Natural killer cell treated with Interleukin-12 subunit alpha and Interleukin-12 subunit beta and Interleukin-15 and Interleukin-18, amount 100 ng/mL, for 72 hours (primary cell): ENCODE measurements at regions not wholly inside any gene's neighbourhood (a gene's known extent, or its start where the extent isn't known, plus 50 kb on each side); places are given as distances from the start of the nearest gene placed in this dataset.

Experiments used
- ATAC-seq, 2 donors: fragments of 150-1000 bp; cut with Tn5 transposase in 1 of 2; sonication (Bioruptor Pico), chemical (Tn5 transposase) in 1 of 2; 2 replicates each; pipeline ENCODE4 v1.10.0; 2021
- DNase-seq: peaks from one replicate; pipeline ENCODE4 v3.0.0; 2022; ENCODE audit warnings: low spot score
- H3K27ac Mint-ChIP-seq, 2 donors: 1 replicate in 1 of 2; 2 replicates in 1 of 2; pipeline ENCODE4 v1.8.0; 2022; ENCODE audit warnings: mixed read lengths in 2 of 2, mild to moderate bottlenecking in 1 of 2, moderate library complexity in 1 of 2
- H3K27me3 Mint-ChIP-seq, 2 donors: 1 replicate in 1 of 2; 2 replicates in 1 of 2; pipeline ENCODE4 v1.8.0; 2022; ENCODE audit warnings: mixed read lengths in 2 of 2
- H3K36me3 Mint-ChIP-seq: one replicate; pipeline ENCODE4 v1.8.0; 2022; ENCODE audit warnings: mixed read lengths
- H3K4me1 Mint-ChIP-seq, 2 donors: 1 replicate in 1 of 2; 2 replicates in 1 of 2; pipeline ENCODE4 v1.8.0; 2022; ENCODE audit warnings: low read depth in 2 of 2, mixed read lengths in 2 of 2, mild to moderate bottlenecking in 1 of 2
- H3K4me3 Mint-ChIP-seq: one replicate; pipeline ENCODE4 v1.8.0; 2022; ENCODE audit warnings: mixed read lengths
- H3K9me3 Mint-ChIP-seq: 2 replicates; pipeline ENCODE4 v1.8.0; 2022; ENCODE audit warnings: mixed read lengths

- H3K27ac Mint-ChIP-seq: no peak overlapping the region
- no peaks in the 10 kb centered on the region for H3K36me3 Mint-ChIP-seq
- H3K4me3 Mint-ChIP-seq: no peak overlapping the region
- H3K9me3 Mint-ChIP-seq: peaks cover 3% of the 10 kb centered on the region
- H3K27me3 Mint-ChIP-seq: no peaks in the 10 kb centered on the region
- no peak for ATAC-seq
- H3K4me1 Mint-ChIP-seq: no peaks in the 10 kb centered on the region
- DNase-seq: no peak
Observed at GRCh38 chr3:79928687-79929408, 161.1 kb upstream of the ROBO1 start.

- no peak for DNase-seq
- H3K4me3 Mint-ChIP-seq: no peak overlapping the region
- no peak for ATAC-seq
- no peaks in the 10 kb centered on the region for H3K36me3 Mint-ChIP-seq
- no peaks in the 10 kb centered on the region for H3K4me1 Mint-ChIP-seq
- H3K27ac Mint-ChIP-seq: no peak overlapping the region
- no peaks in the 10 kb centered on the region for H3K27me3 Mint-ChIP-seq
- H3K9me3 Mint-ChIP-seq: peaks cover 6% of the 10 kb centered on the region
Observed at GRCh38 chr3:79926522-79926921, 158.7 kb upstream of the ROBO1 start.

GRCh38 chr3:79922633-79923032 lies 154.8 kb upstream of the ROBO1 start:
- Mint-ChIP-seq H3K27ac (no peak overlapping the region), H3K4me3 (no peak overlapping the region), H3K36me3 (no peaks in the 10 kb centered on the region), H3K27me3 (no peaks in the 10 kb centered on the region), H3K4me1 (no peaks in the 10 kb centered on the region), H3K9me3 (peaks cover 10% of the 10 kb centered on the region)
- ATAC-seq (no peak), DNase-seq (no peak)

GRCh38 chr3:79917561-79917960 lies 149.8 kb upstream of the ROBO1 start:
- Mint-ChIP-seq H3K27ac (no peak overlapping the region), H3K4me1 (no peaks in the 10 kb centered on the region), H3K9me3 (peaks cover 16% of the 10 kb centered on the region), H3K27me3 (no peaks in the 10 kb centered on the region), H3K4me3 (no peak overlapping the region), H3K36me3 (peaks cover 10% of the 10 kb centered on the region)
- ATAC-seq (no peak), DNase-seq (no peak)

- Mint-ChIP-seq H3K27me3 (no peaks in the 10 kb centered on the region), H3K4me3 (no peak overlapping the region), H3K4me1 (no peaks in the 10 kb centered on the region), H3K9me3 (peaks cover 9% of the 10 kb centered on the region), H3K36me3 (no peaks in the 10 kb centered on the region), H3K27ac (no peak overlapping the region)
- ATAC-seq (no peak), DNase-seq (no peak)
Observed at GRCh38 chr3:79910337-79910736, 142.5 kb upstream of the ROBO1 start.

GRCh38 chr3:79906106-79906505 lies 138.3 kb upstream of the ROBO1 start:
- Mint-ChIP-seq H3K9me3 (peaks cover 11% of the 10 kb centered on the region), H3K4me1 (no peaks in the 10 kb centered on the region), H3K36me3 (peaks cover 3% of the 10 kb centered on the region), H3K27me3 (no peaks in the 10 kb centered on the region), H3K4me3 (no peak overlapping the region), H3K27ac (no peak overlapping the region)
- DNase-seq (no peak), ATAC-seq (no peak)

- peaks cover 5% of the 10 kb centered on the region for H3K36me3 Mint-ChIP-seq
- DNase-seq (no peak), ATAC-seq (no peak)
- H3K4me3 Mint-ChIP-seq: no peak overlapping the region
- peaks cover 14% of the 10 kb centered on the region for H3K9me3 Mint-ChIP-seq
- H3K27ac Mint-ChIP-seq: no peak overlapping the region
- no peaks in the 10 kb centered on the region for H3K4me1 Mint-ChIP-seq
- H3K27me3 Mint-ChIP-seq: no peaks in the 10 kb centered on the region
Observed at GRCh38 chr3:79902151-79902550, 134.4 kb upstream of the ROBO1 start.

- H3K27me3 Mint-ChIP-seq: no peaks in the 10 kb centered on the region
- ATAC-seq (no peak), DNase-seq (no peak)
- H3K9me3 Mint-ChIP-seq: peaks cover 13% of the 10 kb centered on the region
- H3K36me3 Mint-ChIP-seq: peaks cover 5% of the 10 kb centered on the region
- no peaks in the 10 kb centered on the region for H3K4me1 Mint-ChIP-seq
- no peak overlapping the region for H3K27ac Mint-ChIP-seq
- no peak overlapping the region for H3K4me3 Mint-ChIP-seq
Observed at GRCh38 chr3:79898907-79899306, 131.1 kb upstream of the ROBO1 start.

- no peak for DNase-seq
- Mint-ChIP-seq H3K36me3 (peaks cover 2% of the 10 kb centered on the region), H3K9me3 (peaks cover 11% of the 10 kb centered on the region), H3K4me3 (no peak overlapping the region), H3K27me3 (no peaks in the 10 kb centered on the region), H3K4me1 (no peaks in the 10 kb centered on the region), H3K27ac (no peak overlapping the region)
- no peak for ATAC-seq
Observed at GRCh38 chr3:79896086-79896485, 128.3 kb upstream of the ROBO1 start.

- H3K27ac Mint-ChIP-seq: no peak overlapping the region
- H3K4me1 Mint-ChIP-seq: no peaks in the 10 kb centered on the region
- DNase-seq: no peak
- H3K36me3 Mint-ChIP-seq: no peaks in the 10 kb centered on the region
- no peak for ATAC-seq
- H3K9me3 Mint-ChIP-seq: peaks cover 3% of the 10 kb centered on the region
- H3K4me3 Mint-ChIP-seq: no peak overlapping the region
- no peaks in the 10 kb centered on the region for H3K27me3 Mint-ChIP-seq
Observed at GRCh38 chr3:79887213-79887612, 119.4 kb upstream of the ROBO1 start.

- no peak for DNase-seq
- no peaks in the 10 kb centered on the region for H3K36me3 Mint-ChIP-seq
- H3K9me3 Mint-ChIP-seq: peaks cover 3% of the 10 kb centered on the region
- ATAC-seq: no peak
- H3K27ac Mint-ChIP-seq: no peak overlapping the region
- H3K27me3 Mint-ChIP-seq: no peaks in the 10 kb centered on the region
- no peak overlapping the region for H3K4me3 Mint-ChIP-seq
- H3K4me1 Mint-ChIP-seq: no peaks in the 10 kb centered on the region
Observed at GRCh38 chr3:79886204-79886603, 118.4 kb upstream of the ROBO1 start.

GRCh38 chr3:79885407-79885806 lies 117.6 kb upstream of the ROBO1 start:
- Mint-ChIP-seq H3K4me3 (no peak overlapping the region), H3K4me1 (no peaks in the 10 kb centered on the region), H3K27me3 (no peaks in the 10 kb centered on the region), H3K27ac (no peak overlapping the region), H3K36me3 (no peaks in the 10 kb centered on the region), H3K9me3 (peaks cover 6% of the 10 kb centered on the region)
- no peak for DNase-seq
- no peak for ATAC-seq

- Mint-ChIP-seq H3K27me3 (no peaks in the 10 kb centered on the region), H3K27ac (no peak overlapping the region), H3K4me3 (no peak overlapping the region), H3K4me1 (no peaks in the 10 kb centered on the region), H3K9me3 (peaks cover 6% of the 10 kb centered on the region), H3K36me3 (no peaks in the 10 kb centered on the region)
- DNase-seq: no peak
- no peak for ATAC-seq
Observed at GRCh38 chr3:79884354-79884753, 116.6 kb upstream of the ROBO1 start.

GRCh38 chr3:79881431-79881830 lies 113.6 kb upstream of the ROBO1 start:
- H3K36me3 Mint-ChIP-seq: no peaks in the 10 kb centered on the region
- ATAC-seq: no peak
- H3K9me3 Mint-ChIP-seq: peaks cover 9% of the 10 kb centered on the region
- H3K27ac Mint-ChIP-seq: no peak overlapping the region
- no peaks in the 10 kb centered on the region for H3K4me1 Mint-ChIP-seq
- no peaks in the 10 kb centered on the region for H3K27me3 Mint-ChIP-seq
- DNase-seq: no peak
- H3K4me3 Mint-ChIP-seq: no peak overlapping the region

GRCh38 chr3:79878708-79879107 lies 110.9 kb upstream of the ROBO1 start:
- Mint-ChIP-seq H3K9me3 (peaks cover 9% of the 10 kb centered on the region), H3K27ac (no peak overlapping the region), H3K4me1 (no peaks in the 10 kb centered on the region), H3K4me3 (no peak overlapping the region), H3K36me3 (no peaks in the 10 kb centered on the region), H3K27me3 (no peaks in the 10 kb centered on the region)
- no peak for DNase-seq
- no peak for ATAC-seq
